ENCODE measurements at regions not wholly inside any gene's neighbourhood (a gene's known extent, or its start where the extent isn't known, plus 50 kb on each side); places are given as distances from the start of the nearest gene placed in this dataset.
"Not testable (repeated sequence)": the region's sequence is repeated elsewhere in the genome, so short reads cannot be mapped to it uniquely, and the experiment has no call there.

DNA sequence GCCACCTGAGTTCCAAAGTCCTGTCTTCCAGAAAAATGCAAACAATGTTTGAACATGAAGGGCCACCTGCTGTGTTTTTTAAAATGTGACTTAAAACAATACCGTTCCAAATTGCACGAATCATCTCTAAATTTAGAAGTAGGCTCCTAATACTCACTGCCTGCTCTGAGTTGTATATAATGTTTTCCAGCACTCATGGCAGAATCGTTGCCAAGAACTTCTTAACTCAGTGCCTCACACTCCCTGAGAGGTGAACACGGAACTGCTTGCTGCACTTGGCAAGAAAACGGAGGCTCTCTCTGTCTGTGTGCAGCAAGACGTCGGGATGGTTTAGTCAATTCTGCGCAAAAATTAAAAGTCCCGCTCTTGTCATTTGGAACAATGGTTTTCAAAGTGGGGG, 757.3 kb upstream of the AUTS2 start:
- no peak for DNase-seq (ENCODE audit: low read depth)
- no peak overlapping the region for H3K4me3 ChIP-seq (ENCODE audit: low read depth, low read length)
- TF ChIP-seq, protein P1, sequence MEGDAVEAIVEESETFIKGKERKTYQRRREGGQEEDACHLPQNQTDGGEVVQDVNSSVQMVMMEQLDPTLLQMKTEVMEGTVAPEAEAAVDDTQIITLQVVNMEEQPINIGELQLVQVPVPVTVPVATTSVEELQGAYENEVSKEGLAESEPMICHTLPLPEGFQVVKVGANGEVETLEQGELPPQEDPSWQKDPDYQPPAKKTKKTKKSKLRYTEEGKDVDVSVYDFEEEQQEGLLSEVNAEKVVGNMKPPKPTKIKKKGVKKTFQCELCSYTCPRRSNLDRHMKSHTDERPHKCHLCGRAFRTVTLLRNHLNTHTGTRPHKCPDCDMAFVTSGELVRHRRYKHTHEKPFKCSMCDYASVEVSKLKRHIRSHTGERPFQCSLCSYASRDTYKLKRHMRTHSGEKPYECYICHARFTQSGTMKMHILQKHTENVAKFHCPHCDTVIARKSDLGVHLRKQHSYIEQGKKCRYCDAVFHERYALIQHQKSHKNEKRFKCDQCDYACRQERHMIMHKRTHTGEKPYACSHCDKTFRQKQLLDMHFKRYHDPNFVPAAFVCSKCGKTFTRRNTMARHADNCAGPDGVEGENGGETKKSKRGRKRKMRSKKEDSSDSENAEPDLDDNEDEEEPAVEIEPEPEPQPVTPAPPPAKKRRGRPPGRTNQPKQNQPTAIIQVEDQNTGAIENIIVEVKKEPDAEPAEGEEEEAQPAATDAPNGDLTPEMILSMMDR (conservative IDR thresholded peaks at IDR 0.05; ENCODE audit: low read depth, low read length), result no peak

DNA sequence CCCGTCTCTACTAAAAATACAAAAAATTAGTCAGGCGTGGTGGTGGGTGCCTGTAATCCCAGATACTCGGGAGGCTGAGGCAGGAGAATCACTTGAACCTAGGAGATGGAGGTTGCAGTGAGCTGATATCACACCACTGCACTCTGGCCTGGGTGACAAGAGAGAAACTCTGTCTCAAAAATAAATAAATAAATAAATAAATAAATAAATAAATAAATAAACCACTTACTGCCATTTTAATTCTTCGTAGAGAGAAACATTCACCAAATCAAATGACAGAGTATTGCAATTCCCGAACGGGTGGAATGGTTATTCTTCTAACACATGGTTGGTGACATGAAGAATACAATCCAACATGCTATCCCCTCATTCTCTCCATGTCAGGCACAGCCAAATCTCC, 754.3 kb upstream of the AUTS2 start:
- DNase-seq (ENCODE audit: low read depth); H3K4me3 ChIP-seq (ENCODE audit: low read depth, low read length): not testable (repeated sequence)

DNA sequence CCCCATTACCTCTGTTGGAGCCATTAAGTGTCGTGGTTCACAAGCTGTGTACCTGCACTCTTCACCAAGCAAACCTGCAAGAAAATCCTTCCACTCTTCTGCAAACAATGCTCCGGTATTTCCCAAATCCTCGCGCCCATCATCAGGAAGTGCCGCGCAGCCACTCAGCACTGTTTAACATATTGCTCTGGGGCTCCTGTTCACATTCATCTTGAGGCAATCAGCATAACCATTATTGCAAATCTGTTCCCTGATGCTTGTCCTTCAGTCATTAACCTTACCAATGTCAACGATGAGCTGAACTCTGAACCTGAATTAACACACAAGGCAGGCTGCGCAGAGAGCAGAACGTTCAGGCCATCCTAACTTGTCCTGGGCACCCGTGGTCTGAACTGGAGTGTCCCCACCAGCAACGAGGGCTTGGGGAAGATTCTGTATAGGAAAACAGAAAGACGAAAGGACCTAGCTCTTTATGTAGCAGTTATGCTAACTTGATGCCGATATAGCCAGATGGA, 751.4 kb upstream of the AUTS2 start:
- TF ChIP-seq, protein P1 (conservative IDR thresholded peaks at IDR 0.05; ENCODE audit: low read depth, low read length), result no peak
- DNase-seq (ENCODE audit: low read depth), result no peak
- no peak overlapping the region for H3K4me3 ChIP-seq (ENCODE audit: low read depth, low read length)

GRCh38 chr7:68853254-68853653, 745.0 kb upstream of the AUTS2 start:
- H3K4me3 ChIP-seq (ENCODE audit: low read depth, low read length), result no peak overlapping the region
- TF ChIP-seq, protein P1 (conservative IDR thresholded peaks at IDR 0.05; ENCODE audit: low read depth, low read length), result no peak
- no peak for DNase-seq (ENCODE audit: low read depth)

DNA sequence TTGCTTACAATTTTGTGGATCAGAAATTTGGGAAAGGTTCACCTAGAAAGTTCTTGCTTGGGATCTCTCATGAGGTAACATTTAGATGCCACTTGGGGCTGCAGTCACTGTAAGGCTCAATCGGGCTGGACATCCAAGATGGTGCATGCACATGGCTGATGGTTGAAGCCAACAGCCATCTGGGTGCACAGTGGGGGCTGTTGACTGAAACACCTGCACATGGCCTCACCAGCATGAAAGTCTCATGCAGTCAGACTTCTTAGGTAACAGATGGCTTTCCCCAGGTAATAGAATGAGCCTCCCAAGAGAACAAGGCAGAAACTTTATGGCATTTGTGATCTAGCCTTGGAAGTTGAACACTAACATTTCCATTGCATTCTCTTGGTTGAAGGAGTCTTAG, 740.7 kb upstream of the AUTS2 start:
- H3K4me3 ChIP-seq (ENCODE audit: low read depth, low read length), result no peak overlapping the region
- TF ChIP-seq, protein P1 (conservative IDR thresholded peaks at IDR 0.05; ENCODE audit: low read depth, low read length), result no peak
- no peak for DNase-seq (ENCODE audit: low read depth)

DNA sequence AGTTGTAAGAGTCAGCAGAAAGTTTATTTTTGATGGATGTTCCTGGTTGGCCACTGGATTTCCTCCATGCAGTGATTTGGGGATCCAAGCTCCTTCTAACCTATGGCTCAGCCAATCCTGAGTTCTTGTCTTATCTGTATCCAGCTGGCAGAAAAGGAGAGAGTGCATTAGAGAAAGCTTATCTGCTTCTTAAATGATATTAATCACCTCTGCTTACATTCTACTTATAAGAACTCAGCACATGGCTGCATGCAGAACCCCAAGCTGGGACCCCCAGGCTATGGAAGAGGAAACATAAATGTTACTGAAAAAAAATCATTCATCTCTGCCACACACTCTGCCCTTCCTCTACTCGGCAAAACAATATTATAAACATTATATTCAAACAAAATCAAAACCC, 739.8 kb upstream of the AUTS2 start:
- TF ChIP-seq, protein P1 (conservative IDR thresholded peaks at IDR 0.05; ENCODE audit: low read depth, low read length), result no peak
- H3K4me3 ChIP-seq (ENCODE audit: low read depth, low read length), result no peak overlapping the region
- no peak for DNase-seq (ENCODE audit: low read depth)

DNA sequence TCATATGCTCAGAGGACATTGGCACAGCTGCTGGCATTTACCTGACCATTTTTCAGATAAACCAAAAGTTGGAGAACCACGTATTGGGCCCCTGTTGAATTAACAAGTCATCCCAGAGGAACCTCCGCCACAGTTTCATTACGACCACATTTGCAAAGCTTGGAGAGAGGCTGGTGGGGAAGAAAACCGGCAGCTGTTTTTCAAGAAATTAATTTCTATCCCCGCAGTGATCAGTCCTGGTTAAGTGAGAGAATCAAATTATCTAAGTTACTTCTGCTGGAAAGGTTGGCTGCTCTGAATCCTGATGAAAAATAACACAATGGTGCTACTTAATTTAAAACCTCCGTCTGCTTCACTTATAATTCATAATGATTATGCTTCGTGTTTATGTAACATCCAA, 737.1 kb upstream of the AUTS2 start:
- TF ChIP-seq, protein P1 (conservative IDR thresholded peaks at IDR 0.05; ENCODE audit: low read depth, low read length), result no peak
- no peak overlapping the region for H3K4me3 ChIP-seq (ENCODE audit: low read depth, low read length)
- DNase-seq (ENCODE audit: low read depth), result no peak

Measured in epithelial cell of proximal tubule (primary cell).